GM19043 (cell line): ENCODE measurements at regions not wholly inside any gene's neighbourhood (a gene's known extent, or its start where the extent isn't known, plus 50 kb on each side); places are given as distances from the start of the nearest gene placed in this dataset.

Experiments used
- ATAC-seq: cut with Tn5 transposase; IDR thresholded peaks from one replicate; pipeline ENCODE4 v1.9.1; 2021; ENCODE audit warnings: low read depth; ENCODE audit not compliant: unreplicated experiment

GRCh38 chr1:57704811-57705210 is 281.0 kb upstream of the DAB1 start:
- no peak for ATAC-seq

GRCh38 chr1:57704231-57704630 is 280.4 kb upstream of the DAB1 start:
- ATAC-seq, result no peak

GRCh38 chr1:57696904-57697303 is 273.0 kb upstream of the DAB1 start:
- ATAC-seq, result no peak

- ATAC-seq, result no peak
These were observed 272.2 kb upstream of the DAB1 start for GRCh38 chr1:57696043-57696442.

GRCh38 chr1:57686306-57686705 is 262.4 kb upstream of the DAB1 start:
- ATAC-seq, result no peak

- no peak for ATAC-seq
These were observed 259.4 kb upstream of the DAB1 start for GRCh38 chr1:57683037-57683942.

GRCh38 chr1:57678138-57678537 is 254.3 kb upstream of the DAB1 start:
- no peak for ATAC-seq

GRCh38 chr1:57675776-57676175 is 251.9 kb upstream of the DAB1 start:
- ATAC-seq, result no peak

GRCh38 chr1:57674801-57675200 is 250.9 kb upstream of the DAB1 start:
- ATAC-seq, result no peak

- ATAC-seq, result no peak
These were observed 248.7 kb upstream of the DAB1 start for GRCh38 chr1:57672346-57673140.

- ATAC-seq, result no peak
These were observed 247.9 kb upstream of the DAB1 start for GRCh38 chr1:57671750-57672149.

GRCh38 chr1:57659804-57660203 is 235.9 kb upstream of the DAB1 start:
- ATAC-seq, result no peak

- ATAC-seq, result no peak
These were observed 231.3 kb upstream of the DAB1 start for GRCh38 chr1:57655161-57655560.

- ATAC-seq, result no peak
These were observed 220.8 kb upstream of the DAB1 start for GRCh38 chr1:57644667-57645066.

- ATAC-seq, result no peak
These were observed 214.4 kb upstream of the DAB1 start for GRCh38 chr1:57638239-57638638.

GRCh38 chr1:57637155-57637554 is 213.3 kb upstream of the DAB1 start:
- ATAC-seq, result no peak

- no peak for ATAC-seq
These were observed 210.0 kb upstream of the DAB1 start for GRCh38 chr1:57633881-57634280.

GRCh38 chr1:57633056-57633455 is 209.2 kb upstream of the DAB1 start:
- no peak for ATAC-seq

- ATAC-seq, result no peak
These were observed 208.5 kb upstream of the DAB1 start for GRCh38 chr1:57632401-57632800.

GRCh38 chr1:57627612-57628011 is 203.8 kb upstream of the DAB1 start:
- no peak for ATAC-seq

GRCh38 chr1:57623791-57624538 is 200.1 kb upstream of the DAB1 start:
- no peak for ATAC-seq
